ENCODE measurements at regions not wholly inside any gene's neighbourhood (a gene's known extent, or its start where the extent isn't known, plus 50 kb on each side); places are given as distances from the start of the nearest gene placed in this dataset.

DNA sequence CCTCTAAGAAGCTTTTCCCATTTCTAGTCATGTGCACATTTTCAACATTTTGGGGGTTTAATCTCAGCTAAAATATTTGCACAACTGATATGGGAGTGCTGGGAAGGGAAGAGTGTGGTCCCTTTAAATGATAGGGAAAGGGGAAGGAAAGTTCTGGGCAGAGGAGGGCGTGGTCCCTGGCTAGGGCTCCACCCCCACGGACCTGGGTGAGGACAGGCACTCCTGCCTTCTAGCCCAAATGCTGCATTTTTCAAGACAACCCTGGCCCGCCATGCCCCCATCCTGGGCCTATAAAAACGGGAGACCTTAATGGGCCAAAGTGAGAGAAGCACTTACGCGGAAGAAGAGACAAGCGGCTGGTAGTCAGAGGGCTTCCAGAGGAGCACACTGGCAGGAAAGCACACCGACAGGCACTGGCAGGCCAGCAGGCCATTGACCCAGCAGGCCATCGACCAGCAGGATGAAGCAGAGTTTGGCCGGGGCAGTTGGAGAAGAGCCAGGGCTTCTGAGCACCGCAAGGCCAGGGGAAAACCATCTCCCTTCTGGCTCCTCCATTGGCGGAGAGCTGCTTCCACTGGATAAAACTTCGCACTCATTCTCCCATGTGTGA, 266.7 kb downstream of the SPRY2 start:
- TF ChIP-seq, protein P1, sequence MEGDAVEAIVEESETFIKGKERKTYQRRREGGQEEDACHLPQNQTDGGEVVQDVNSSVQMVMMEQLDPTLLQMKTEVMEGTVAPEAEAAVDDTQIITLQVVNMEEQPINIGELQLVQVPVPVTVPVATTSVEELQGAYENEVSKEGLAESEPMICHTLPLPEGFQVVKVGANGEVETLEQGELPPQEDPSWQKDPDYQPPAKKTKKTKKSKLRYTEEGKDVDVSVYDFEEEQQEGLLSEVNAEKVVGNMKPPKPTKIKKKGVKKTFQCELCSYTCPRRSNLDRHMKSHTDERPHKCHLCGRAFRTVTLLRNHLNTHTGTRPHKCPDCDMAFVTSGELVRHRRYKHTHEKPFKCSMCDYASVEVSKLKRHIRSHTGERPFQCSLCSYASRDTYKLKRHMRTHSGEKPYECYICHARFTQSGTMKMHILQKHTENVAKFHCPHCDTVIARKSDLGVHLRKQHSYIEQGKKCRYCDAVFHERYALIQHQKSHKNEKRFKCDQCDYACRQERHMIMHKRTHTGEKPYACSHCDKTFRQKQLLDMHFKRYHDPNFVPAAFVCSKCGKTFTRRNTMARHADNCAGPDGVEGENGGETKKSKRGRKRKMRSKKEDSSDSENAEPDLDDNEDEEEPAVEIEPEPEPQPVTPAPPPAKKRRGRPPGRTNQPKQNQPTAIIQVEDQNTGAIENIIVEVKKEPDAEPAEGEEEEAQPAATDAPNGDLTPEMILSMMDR (conservative IDR thresholded peaks at IDR 0.05) = no peak
- no peak for TF ChIP-seq ZFX (IDR thresholded peaks at IDR 0.05)
